Lower leg skin (tissue), 4 donors: ENCODE measurements at regions not wholly inside any gene's neighbourhood (a gene's known extent, or its start where the extent isn't known, plus 50 kb on each side); places are given as distances from the start of the nearest gene placed in this dataset.

Experiments
- DNase-seq, 2 donors: peaks; one replicate each; pipeline ENCODE4 v3.0.0-alpha.2; 2019; ENCODE audit warnings: low spot score in 2 of 2
- H3K4me3 ChIP-seq: fragments of 200-600 bp; sonication (generic); 2 replicates; pipeline ENCODE4 v1.5.1; 2017; ENCODE audit warnings: mild to moderate bottlenecking, low read depth; ENCODE audit not compliant: poor library complexity, severe bottlenecking
- POLR2A ChIP-seq, 2 donors: fragments of 450-650 bp; IDR thresholded peaks; one replicate each; pipeline ENCODE4 v1.6.1; 2016 to 2017; ENCODE audit warnings: antibody characterized with exemption in 2 of 2, mild to moderate bottlenecking in 1 of 2, moderate library complexity in 1 of 2
- whole genome bisulfite sequencing, 2 donors: methylation state at CpG; one replicate each; pipeline ENCODE4 v1.1.5; 2018; 5-methylcytosine and 5-hydroxymethylcytosine counted together
- intact Hi-C: fragments of 100-400 bp; cut with DNase I; formaldehyde crosslinking; loops from one replicate; pipeline ENCODE4 v1.15.0; 2023; ENCODE audit warnings: low total_unique reads
- TF ChIP-seq, protein P1 (sequence below), 3 donors: fragments of 450-650 bp; IDR thresholded peaks; one replicate each; pipeline ENCODE4 v1.5.1; 2016; ENCODE audit warnings: antibody characterized with exemption in 3 of 3, mild to moderate bottlenecking in 3 of 3, moderate library complexity in 2 of 3

DNA sequence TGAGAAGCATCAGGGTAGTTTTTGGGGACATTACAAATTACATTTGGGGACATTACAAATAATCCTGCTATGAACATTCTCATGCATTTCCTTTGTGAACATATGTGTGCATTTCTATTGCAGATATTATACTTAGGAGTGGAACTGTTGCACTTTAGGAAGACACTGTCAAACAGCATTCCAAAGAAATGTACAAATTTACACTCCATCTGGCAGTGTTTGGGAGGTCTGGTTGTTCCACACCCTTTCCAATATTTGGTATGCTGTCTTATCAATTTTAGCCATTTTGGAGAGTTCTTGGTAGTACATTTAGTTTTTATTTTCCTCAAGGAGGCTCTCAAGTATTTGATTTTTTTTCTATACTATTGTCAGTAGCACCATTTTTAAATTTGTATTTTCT, 419.1 kb upstream of the ARHGEF26 start:
- intact Hi-C loops, result no loop called here
- TF ChIP-seq, protein P1, sequence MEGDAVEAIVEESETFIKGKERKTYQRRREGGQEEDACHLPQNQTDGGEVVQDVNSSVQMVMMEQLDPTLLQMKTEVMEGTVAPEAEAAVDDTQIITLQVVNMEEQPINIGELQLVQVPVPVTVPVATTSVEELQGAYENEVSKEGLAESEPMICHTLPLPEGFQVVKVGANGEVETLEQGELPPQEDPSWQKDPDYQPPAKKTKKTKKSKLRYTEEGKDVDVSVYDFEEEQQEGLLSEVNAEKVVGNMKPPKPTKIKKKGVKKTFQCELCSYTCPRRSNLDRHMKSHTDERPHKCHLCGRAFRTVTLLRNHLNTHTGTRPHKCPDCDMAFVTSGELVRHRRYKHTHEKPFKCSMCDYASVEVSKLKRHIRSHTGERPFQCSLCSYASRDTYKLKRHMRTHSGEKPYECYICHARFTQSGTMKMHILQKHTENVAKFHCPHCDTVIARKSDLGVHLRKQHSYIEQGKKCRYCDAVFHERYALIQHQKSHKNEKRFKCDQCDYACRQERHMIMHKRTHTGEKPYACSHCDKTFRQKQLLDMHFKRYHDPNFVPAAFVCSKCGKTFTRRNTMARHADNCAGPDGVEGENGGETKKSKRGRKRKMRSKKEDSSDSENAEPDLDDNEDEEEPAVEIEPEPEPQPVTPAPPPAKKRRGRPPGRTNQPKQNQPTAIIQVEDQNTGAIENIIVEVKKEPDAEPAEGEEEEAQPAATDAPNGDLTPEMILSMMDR (IDR thresholded peaks at IDR 0.05), result no peak
- no peak for TF ChIP-seq POLR2A (IDR thresholded peaks at IDR 0.05)
- no peak overlapping the region for H3K4me3 ChIP-seq
- no peak for DNase-seq

DNA sequence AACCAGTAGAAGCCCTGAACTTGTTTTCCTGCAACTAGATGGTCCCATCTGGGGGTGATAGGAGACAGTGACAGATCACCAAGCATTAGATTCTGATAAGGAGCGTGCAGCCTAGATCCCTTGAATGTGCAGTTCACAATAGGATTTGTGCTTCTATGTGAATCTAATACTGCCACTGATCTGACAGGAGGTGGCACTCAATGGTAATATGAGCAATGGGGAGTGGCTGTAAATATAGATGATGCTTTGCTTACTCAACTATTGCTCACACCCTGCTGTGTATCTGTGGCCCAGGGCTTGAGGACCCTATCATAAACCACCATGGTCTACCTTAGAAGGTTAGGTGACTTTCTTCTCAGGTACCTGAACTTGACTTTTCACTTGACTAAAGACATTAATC, 417.1 kb upstream of the ARHGEF26 start:
- no peak for DNase-seq
- TF ChIP-seq, protein P1 (IDR thresholded peaks at IDR 0.05), result no peak
- TF ChIP-seq POLR2A (IDR thresholded peaks at IDR 0.05), result no peak
- intact Hi-C loops, result no loop called here
- WGBS, 2 donors, result 85 to 94% methylated on average over 1 of the region's 1 CpG
- H3K4me3 ChIP-seq, result no peak overlapping the region

DNA sequence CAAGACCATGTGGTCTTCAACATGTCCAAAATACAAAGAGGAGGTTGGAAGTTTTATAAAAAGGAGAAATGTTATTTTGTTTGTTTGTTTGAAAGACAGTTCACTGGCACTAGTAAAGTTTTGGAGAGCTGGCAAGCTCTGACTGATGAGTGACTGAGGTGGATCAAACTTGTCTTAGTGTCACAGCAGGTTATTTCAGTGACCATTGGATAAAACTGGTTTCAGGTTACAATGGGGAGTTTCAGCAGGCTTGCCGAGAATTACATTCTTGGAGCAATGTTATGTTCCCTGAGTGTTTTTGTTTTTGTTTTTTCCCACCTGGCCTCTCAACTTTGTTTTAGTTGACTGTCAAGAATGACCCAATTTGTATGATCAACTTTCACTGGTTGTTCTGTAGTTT, 414.5 kb upstream of the ARHGEF26 start:
- WGBS, 2 donors, result 35 to 39% methylated on average over 1 of the region's 1 CpG

DNA sequence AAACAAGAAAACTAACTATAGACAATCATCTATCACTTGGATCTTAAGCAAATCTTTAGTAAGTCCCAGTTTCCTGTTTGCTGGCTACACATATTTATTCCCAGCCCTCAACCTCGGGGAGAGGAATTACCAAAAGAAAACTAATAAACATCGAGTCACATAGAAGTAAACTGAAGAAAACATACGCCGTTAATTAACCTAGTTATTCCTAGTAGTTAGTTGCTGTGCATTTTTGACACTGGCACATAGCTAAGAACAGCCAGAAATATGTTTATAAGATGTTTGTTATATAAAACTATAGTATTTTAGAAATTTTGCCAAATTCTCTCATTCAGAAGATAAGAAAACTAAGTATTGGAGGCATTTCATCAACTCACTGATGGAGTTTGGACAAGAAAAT, 407.2 kb upstream of the ARHGEF26 start:
- intact Hi-C loops, result no loop called here
- no peak for DNase-seq
- no peak overlapping the region for H3K4me3 ChIP-seq
- WGBS, 2 donors, result 79 to 81% methylated on average over 4 of the region's 4 CpGs
- TF ChIP-seq, protein P1 (IDR thresholded peaks at IDR 0.05), result no peak
- TF ChIP-seq POLR2A (IDR thresholded peaks at IDR 0.05), result no peak

More for the DNA sequence above, 414.5 kb upstream of the ARHGEF26 start:
- intact Hi-C loops, result no loop called here
- no peak overlapping the region for H3K4me3 ChIP-seq
- no peak for DNase-seq
- TF ChIP-seq, protein P1 (IDR thresholded peaks at IDR 0.05), result no peak
- TF ChIP-seq POLR2A (IDR thresholded peaks at IDR 0.05), result no peak

DNA sequence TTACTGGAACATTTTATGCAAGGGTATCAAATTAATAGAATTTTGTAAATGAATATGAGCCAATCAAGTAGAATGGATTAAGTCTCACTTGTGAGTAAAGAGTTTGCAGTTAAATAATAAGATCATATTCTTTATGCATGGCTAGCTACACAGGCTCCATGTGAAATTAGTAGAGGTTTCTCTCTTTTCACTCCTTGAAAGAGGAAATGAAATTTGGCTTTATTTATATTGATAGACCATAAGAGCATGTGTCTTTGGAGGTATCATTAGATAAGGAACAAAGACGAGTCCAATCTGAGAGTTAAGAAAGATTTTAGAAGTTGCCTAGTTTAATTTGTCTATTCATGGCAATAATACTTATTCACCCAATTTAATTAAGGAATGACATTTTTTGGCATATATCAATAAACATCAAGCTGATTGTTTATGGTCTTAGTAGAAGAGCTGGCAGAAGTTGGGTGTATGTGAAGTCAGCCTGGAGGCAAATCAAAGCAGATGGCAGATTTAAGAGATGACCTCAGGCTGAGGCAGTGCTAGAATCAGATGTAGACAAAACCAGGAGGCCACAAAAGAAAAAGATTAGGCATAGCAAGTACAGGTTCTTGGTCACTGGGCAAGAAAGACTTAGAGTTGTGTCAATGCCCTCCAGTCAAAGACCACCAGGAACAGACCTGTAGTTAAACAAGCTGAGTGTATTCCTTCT, 406.5 kb upstream of the ARHGEF26 start:
- TF ChIP-seq, protein P1 (IDR thresholded peaks at IDR 0.05), result no peak
- no peak for TF ChIP-seq POLR2A (IDR thresholded peaks at IDR 0.05)
- no peak for DNase-seq
- WGBS, 2 donors, result 43 to 46% methylated on average over 1 of the region's 1 CpG
- H3K4me3 ChIP-seq, result no peak overlapping the region
- intact Hi-C loops, result no loop called here

DNA sequence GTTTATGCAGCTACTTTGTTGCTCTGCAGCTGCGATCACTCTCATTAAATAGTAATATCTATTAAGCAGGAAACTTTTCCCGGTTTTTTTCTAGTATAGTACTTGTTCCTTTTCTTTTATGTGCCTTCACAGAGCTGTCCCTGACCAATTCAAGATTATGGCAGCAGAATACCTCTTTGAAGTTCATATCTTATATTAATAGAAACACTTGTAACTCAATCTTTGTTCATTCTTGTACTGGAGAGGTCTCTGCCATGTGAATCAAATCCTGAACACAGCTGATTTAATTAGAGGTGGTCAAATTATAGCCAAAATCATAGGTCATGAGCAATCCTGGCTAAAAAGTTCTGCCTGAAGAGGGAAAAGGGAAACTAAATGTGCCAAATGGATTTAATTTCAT, 399.0 kb upstream of the ARHGEF26 start:
- WGBS, 2 donors, result 73 to 74% methylated on average over 2 of the region's 2 CpGs
- no peak for TF ChIP-seq POLR2A (IDR thresholded peaks at IDR 0.05)
- TF ChIP-seq, protein P1 (IDR thresholded peaks at IDR 0.05), result no peak
- DNase-seq, result no peak
- intact Hi-C loops, result no loop called here
- no peak overlapping the region for H3K4me3 ChIP-seq
